ENCODE measurements at regions not wholly inside any gene's neighbourhood (a gene's known extent, or its start where the extent isn't known, plus 50 kb on each side); places are given as distances from the start of the nearest gene placed in this dataset.

GRCh38 chr3:177471733-177472480 is 274.6 kb upstream of the TBL1XR1 start:
- TF ChIP-seq CTCF (IDR thresholded peaks at IDR 0.05), result no peak
- TF ChIP-seq POLR2A (IDR thresholded peaks at IDR 0.05), result no peak
